Adrenal gland (tissue), 5 donors: ENCODE measurements at regions not wholly inside any gene's neighbourhood (a gene's known extent, or its start where the extent isn't known, plus 50 kb on each side); places are given as distances from the start of the nearest gene placed in this dataset.

Experiments
- POLR2A ChIP-seq, 2 donors: fragments of 450-650 bp; IDR thresholded peaks; one replicate each; pipeline ENCODE4 v1.6.1; 2017; ENCODE audit warnings: antibody characterized with exemption in 2 of 2, mild to moderate bottlenecking in 2 of 2, moderate library complexity in 1 of 2
- TF ChIP-seq, protein P1 (sequence below), 6 experiments: fragments of 450-650 bp in 4 of 6; fragments of 200-600 bp in 2 of 6; sonication (generic) in 1 of 6; IDR thresholded peaks; 1 replicate in 5 of 6; 2 replicates in 1 of 6; pipeline versions ENCODE4 v1.5.1 to v1.8.0; 2016 to 2021; ENCODE audit warnings: antibody characterized with exemption in 6 of 6, mild to moderate bottlenecking in 2 of 6, moderate library complexity in 1 of 6
- donor health status: DM: no; HTN: no; CAD: no.

DNA sequence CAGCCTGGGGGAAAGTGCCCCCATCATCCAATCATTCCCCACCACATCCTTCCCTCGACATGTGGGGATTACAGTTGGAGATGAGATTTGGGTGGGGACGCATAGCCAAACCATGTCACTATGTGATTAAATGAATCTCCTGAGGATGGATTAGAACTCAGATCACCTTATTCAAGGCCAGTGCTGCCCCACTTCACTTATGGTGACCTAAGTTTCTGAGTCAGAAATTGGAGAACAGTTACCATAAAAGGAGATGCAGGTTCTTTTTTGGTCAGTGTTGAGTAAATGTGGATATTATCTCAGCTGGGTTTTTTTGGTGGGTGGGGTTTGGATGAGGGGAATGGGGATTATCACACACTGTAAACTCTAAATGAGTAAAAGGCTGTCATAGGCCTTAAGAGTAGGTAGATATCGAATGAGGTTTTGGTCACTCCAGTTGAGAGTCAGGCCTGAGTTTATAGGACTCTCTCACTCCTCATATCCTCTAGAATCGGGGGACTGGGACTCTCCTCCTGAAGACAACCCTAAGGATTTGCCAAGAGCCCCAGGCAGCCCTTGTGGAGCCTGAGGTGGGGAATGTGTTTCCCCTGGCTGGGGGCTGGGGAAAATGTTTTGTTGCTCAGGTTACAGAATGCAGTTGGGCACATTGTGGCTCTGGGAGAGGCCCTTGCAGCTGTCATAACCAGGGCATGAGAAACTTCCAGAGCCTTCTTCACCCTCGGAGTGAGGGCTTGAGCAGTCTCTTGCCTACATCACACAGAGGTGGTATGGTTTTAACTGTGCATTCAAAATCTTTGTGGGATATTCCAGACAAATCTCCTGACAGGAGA, 213.0 kb downstream of the BAMBI start:
- TF ChIP-seq, protein P1, sequence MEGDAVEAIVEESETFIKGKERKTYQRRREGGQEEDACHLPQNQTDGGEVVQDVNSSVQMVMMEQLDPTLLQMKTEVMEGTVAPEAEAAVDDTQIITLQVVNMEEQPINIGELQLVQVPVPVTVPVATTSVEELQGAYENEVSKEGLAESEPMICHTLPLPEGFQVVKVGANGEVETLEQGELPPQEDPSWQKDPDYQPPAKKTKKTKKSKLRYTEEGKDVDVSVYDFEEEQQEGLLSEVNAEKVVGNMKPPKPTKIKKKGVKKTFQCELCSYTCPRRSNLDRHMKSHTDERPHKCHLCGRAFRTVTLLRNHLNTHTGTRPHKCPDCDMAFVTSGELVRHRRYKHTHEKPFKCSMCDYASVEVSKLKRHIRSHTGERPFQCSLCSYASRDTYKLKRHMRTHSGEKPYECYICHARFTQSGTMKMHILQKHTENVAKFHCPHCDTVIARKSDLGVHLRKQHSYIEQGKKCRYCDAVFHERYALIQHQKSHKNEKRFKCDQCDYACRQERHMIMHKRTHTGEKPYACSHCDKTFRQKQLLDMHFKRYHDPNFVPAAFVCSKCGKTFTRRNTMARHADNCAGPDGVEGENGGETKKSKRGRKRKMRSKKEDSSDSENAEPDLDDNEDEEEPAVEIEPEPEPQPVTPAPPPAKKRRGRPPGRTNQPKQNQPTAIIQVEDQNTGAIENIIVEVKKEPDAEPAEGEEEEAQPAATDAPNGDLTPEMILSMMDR (IDR thresholded peaks at IDR 0.05), result no peak
- no peak for TF ChIP-seq POLR2A (IDR thresholded peaks at IDR 0.05)
